ENCODE measurements at regions not wholly inside any gene's neighbourhood (a gene's known extent, or its start where the extent isn't known, plus 50 kb on each side); places are given as distances from the start of the nearest gene placed in this dataset.

- Mint-ChIP-seq H3K9me3 (peaks cover 16 to 17% of the 10 kb centered on the region in 2 donors), H3K4me1 (no peaks in the 10 kb centered on the region), H3K36me3 (peaks cover 9% of the 10 kb centered on the region), H3K4me3 (no peak overlapping the region), H3K27me3 (ENCODE audit: low read depth in 2 of 2) (no peaks in the 10 kb centered on the region), H3K27ac (no peak overlapping the region)
- no CpG with 5 or more reads among the region's 1 CpG for WGBS (ENCODE audit: insufficient coverage)
- intact Hi-C loops (cut with micrococcal nuclease) = no loop called here
- Histone ChIP-seq H3K27me3 (ENCODE audit: control insufficient read depth, insufficient read depth, low read length) (no peaks in the 10 kb centered on the region), H3K9me3 (ENCODE audit: control insufficient read depth, insufficient read depth, low read length) (peaks cover 10% of the 10 kb centered on the region), H3K36me3 (ENCODE audit: control insufficient read depth, insufficient read depth, low read length) (no peaks in the 10 kb centered on the region), H3K4me1 (ENCODE audit: control insufficient read depth, insufficient read depth, low read length) (no peaks in the 10 kb centered on the region), H3K4me3 (ENCODE audit: low read length) (no peak overlapping the region), H3K27ac (ENCODE audit: low read length) (no peak overlapping the region)
- DNase-seq = no peak
- no peak for TF ChIP-seq CTCF (IDR thresholded peaks at IDR 0.05)
- ATAC-seq = no peak
Observed at GRCh38 chr21:25220169-25220568, 387.1 kb downstream of the MRPL39 start.

GRCh38 chr21:25215698-25216384 is 391.4 kb downstream of the MRPL39 start:
- no CpG with 5 or more reads among the region's 2 CpGs for WGBS (ENCODE audit: insufficient coverage)
- no peak overlapping the region for H3K27ac ChIP-seq (ENCODE audit: low read length)
- no peak overlapping the region for H3K4me3 Mint-ChIP-seq
- H3K4me1 Mint-ChIP-seq = no peaks in the 10 kb centered on the region
- no peak overlapping the region for H3K27ac Mint-ChIP-seq
- no peaks in the 10 kb centered on the region for H3K36me3 ChIP-seq (ENCODE audit: control insufficient read depth, insufficient read depth, low read length)
- H3K36me3 Mint-ChIP-seq = no peaks in the 10 kb centered on the region
- DNase-seq (no peak), ATAC-seq (no peak)
- H3K4me3 ChIP-seq (ENCODE audit: low read length) = no peak overlapping the region
- H3K27me3 Mint-ChIP-seq (ENCODE audit: low read depth in 2 of 2) = no peaks in the 10 kb centered on the region
- H3K9me3 Mint-ChIP-seq = peaks cover 5 to 15% of the 10 kb centered on the region in 2 donors
- no peaks in the 10 kb centered on the region for H3K9me3 ChIP-seq (ENCODE audit: control insufficient read depth, insufficient read depth, low read length)
- H3K27me3 ChIP-seq (ENCODE audit: control insufficient read depth, insufficient read depth, low read length) = no peaks in the 10 kb centered on the region
- TF ChIP-seq CTCF (IDR thresholded peaks at IDR 0.05) = no peak
- intact Hi-C loops (cut with micrococcal nuclease) = no loop called here
- H3K4me1 ChIP-seq (ENCODE audit: control insufficient read depth, insufficient read depth, low read length) = no peaks in the 10 kb centered on the region

GRCh38 chr21:25214676-25215075 is 392.6 kb downstream of the MRPL39 start:
- Histone ChIP-seq H3K9me3 (ENCODE audit: control insufficient read depth, insufficient read depth, low read length) (no peaks in the 10 kb centered on the region), H3K4me3 (ENCODE audit: low read length) (no peak overlapping the region), H3K27ac (ENCODE audit: low read length) (no peak overlapping the region), H3K27me3 (ENCODE audit: control insufficient read depth, insufficient read depth, low read length) (no peaks in the 10 kb centered on the region), H3K4me1 (ENCODE audit: control insufficient read depth, insufficient read depth, low read length) (no peaks in the 10 kb centered on the region), H3K36me3 (ENCODE audit: control insufficient read depth, insufficient read depth, low read length) (no peaks in the 10 kb centered on the region)
- DNase-seq (no peak), ATAC-seq (no peak)
- Mint-ChIP-seq H3K36me3 (no peaks in the 10 kb centered on the region), H3K4me1 (no peaks in the 10 kb centered on the region), H3K4me3 (no peak overlapping the region), H3K27me3 (ENCODE audit: low read depth in 2 of 2) (no peaks in the 10 kb centered on the region), H3K27ac (no peak overlapping the region), H3K9me3 (peaks cover 5 to 11% of the 10 kb centered on the region in 2 donors)
- 96% methylated on average over 7 of the region's 8 CpGs for WGBS (ENCODE audit: insufficient coverage)
- no peak for TF ChIP-seq CTCF (IDR thresholded peaks at IDR 0.05)
- intact Hi-C loops (cut with micrococcal nuclease) = no loop called here

GRCh38 chr21:25199944-25200343 is 407.3 kb downstream of the MRPL39 start:
- peaks cover 12 to 14% of the 10 kb centered on the region in 2 donors for H3K9me3 Mint-ChIP-seq
- H3K4me3 ChIP-seq (ENCODE audit: low read length) = no peak overlapping the region
- H3K27ac Mint-ChIP-seq = no peak overlapping the region
- H3K4me1 Mint-ChIP-seq = no peaks in the 10 kb centered on the region
- no peak for TF ChIP-seq CTCF (IDR thresholded peaks at IDR 0.05)
- H3K36me3 ChIP-seq (ENCODE audit: control insufficient read depth, insufficient read depth, low read length) = no peaks in the 10 kb centered on the region
- H3K27ac ChIP-seq (ENCODE audit: low read length) = no peak overlapping the region
- intact Hi-C loops (cut with micrococcal nuclease) = no loop called here
- no peaks in the 10 kb centered on the region for H3K9me3 ChIP-seq (ENCODE audit: control insufficient read depth, insufficient read depth, low read length)
- no CpG with 5 or more reads among the region's 2 CpGs for WGBS (ENCODE audit: insufficient coverage)
- no peak for DNase-seq
- no peak overlapping the region for H3K4me3 Mint-ChIP-seq
- ATAC-seq = no peak
- no peaks in the 10 kb centered on the region for H3K4me1 ChIP-seq (ENCODE audit: control insufficient read depth, insufficient read depth, low read length)
- H3K27me3 ChIP-seq (ENCODE audit: control insufficient read depth, insufficient read depth, low read length) = no peaks in the 10 kb centered on the region
- H3K27me3 Mint-ChIP-seq (ENCODE audit: low read depth in 2 of 2) = no peaks in the 10 kb centered on the region
- H3K36me3 Mint-ChIP-seq = no peaks in the 10 kb centered on the region

All from natural killer cell (primary cell).